HL-60 (cell line): ENCODE measurements at regions not wholly inside any gene's neighbourhood (a gene's known extent, or its start where the extent isn't known, plus 50 kb on each side); places are given as distances from the start of the nearest gene placed in this dataset.

Experiments
- GABPA ChIP-seq: IDR thresholded peaks from 2 replicates; pipeline ENCODE4 v1.6.1; 2012; ENCODE audit warnings: low read depth
- POLR2AphosphoS5 ChIP-seq: IDR thresholded peaks from 2 replicates; pipeline ENCODE4 v1.6.1; 2012; ENCODE audit warnings: low read depth
- SPI1 ChIP-seq: IDR thresholded peaks from 2 replicates; pipeline ENCODE4 v1.6.1; 2012; ENCODE audit warnings: low read depth, mild to moderate bottlenecking, borderline replicate concordance
- TF ChIP-seq, protein P1 (sequence below): IDR thresholded peaks from one replicate; pipeline ENCODE4 v1.5.1; 2011; ENCODE audit warnings: low read length, control low read depth, inconsistent platforms; ENCODE audit not compliant: insufficient read depth
- TF ChIP-seq, protein P2 (sequence below): IDR thresholded peaks from 2 replicates; pipeline ENCODE4 v1.6.1; 2012; ENCODE audit warnings: low read depth; ENCODE audit not compliant: insufficient replicate concordance

DNA sequence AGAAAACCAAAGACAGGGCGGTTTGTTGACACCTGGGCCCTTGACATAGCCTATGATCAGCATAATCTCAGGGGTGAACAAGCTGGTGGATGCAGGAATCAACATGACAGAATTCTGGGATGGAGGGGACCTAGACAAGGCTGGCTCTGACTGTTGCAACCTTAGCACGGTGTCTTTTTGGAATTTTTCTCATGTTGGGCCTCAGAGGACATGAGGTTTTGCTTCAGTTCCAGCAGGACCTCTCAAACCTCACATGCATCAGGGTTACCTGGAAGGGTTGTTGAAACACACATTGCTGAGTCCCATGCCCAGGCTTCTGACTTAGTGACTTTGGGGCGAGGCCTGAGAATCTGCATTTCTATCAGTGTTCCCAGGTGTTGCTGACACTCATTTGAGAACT lies 345.6 kb upstream of the B3GAT1 start:
- TF ChIP-seq, protein P1, sequence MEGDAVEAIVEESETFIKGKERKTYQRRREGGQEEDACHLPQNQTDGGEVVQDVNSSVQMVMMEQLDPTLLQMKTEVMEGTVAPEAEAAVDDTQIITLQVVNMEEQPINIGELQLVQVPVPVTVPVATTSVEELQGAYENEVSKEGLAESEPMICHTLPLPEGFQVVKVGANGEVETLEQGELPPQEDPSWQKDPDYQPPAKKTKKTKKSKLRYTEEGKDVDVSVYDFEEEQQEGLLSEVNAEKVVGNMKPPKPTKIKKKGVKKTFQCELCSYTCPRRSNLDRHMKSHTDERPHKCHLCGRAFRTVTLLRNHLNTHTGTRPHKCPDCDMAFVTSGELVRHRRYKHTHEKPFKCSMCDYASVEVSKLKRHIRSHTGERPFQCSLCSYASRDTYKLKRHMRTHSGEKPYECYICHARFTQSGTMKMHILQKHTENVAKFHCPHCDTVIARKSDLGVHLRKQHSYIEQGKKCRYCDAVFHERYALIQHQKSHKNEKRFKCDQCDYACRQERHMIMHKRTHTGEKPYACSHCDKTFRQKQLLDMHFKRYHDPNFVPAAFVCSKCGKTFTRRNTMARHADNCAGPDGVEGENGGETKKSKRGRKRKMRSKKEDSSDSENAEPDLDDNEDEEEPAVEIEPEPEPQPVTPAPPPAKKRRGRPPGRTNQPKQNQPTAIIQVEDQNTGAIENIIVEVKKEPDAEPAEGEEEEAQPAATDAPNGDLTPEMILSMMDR, result no peak
- TF ChIP-seq, protein P2, sequence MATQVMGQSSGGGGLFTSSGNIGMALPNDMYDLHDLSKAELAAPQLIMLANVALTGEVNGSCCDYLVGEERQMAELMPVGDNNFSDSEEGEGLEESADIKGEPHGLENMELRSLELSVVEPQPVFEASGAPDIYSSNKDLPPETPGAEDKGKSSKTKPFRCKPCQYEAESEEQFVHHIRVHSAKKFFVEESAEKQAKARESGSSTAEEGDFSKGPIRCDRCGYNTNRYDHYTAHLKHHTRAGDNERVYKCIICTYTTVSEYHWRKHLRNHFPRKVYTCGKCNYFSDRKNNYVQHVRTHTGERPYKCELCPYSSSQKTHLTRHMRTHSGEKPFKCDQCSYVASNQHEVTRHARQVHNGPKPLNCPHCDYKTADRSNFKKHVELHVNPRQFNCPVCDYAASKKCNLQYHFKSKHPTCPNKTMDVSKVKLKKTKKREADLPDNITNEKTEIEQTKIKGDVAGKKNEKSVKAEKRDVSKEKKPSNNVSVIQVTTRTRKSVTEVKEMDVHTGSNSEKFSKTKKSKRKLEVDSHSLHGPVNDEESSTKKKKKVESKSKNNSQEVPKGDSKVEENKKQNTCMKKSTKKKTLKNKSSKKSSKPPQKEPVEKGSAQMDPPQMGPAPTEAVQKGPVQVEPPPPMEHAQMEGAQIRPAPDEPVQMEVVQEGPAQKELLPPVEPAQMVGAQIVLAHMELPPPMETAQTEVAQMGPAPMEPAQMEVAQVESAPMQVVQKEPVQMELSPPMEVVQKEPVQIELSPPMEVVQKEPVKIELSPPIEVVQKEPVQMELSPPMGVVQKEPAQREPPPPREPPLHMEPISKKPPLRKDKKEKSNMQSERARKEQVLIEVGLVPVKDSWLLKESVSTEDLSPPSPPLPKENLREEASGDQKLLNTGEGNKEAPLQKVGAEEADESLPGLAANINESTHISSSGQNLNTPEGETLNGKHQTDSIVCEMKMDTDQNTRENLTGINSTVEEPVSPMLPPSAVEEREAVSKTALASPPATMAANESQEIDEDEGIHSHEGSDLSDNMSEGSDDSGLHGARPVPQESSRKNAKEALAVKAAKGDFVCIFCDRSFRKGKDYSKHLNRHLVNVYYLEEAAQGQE, result no peak
- TF ChIP-seq POLR2AphosphoS5 (no peak), SPI1 (no peak), GABPA (no peak)
